ENCODE measurements at regions not wholly inside any gene's neighbourhood (a gene's known extent, or its start where the extent isn't known, plus 50 kb on each side); places are given as distances from the start of the nearest gene placed in this dataset.

- Histone ChIP-seq H3K36me3 (ENCODE audit: control insufficient read depth, insufficient read depth, low read length) (no peaks in the 10 kb centered on the region), H3K4ac (ENCODE audit: low read depth, low read length) (no peak overlapping the region), H3K27me3 (ENCODE audit: insufficient read depth, low read length, poor library complexity) (no peaks in the 10 kb centered on the region), H4K5ac (ENCODE audit: low read length) (no peak overlapping the region), H3K4me2 (ENCODE audit: low read length) (no peak overlapping the region), H3K4me3 (ENCODE audit: low read length) (no peak overlapping the region), H3K23ac (ENCODE audit: low read length) (no peak overlapping the region), H3K9ac (ENCODE audit: low read length) (no peak overlapping the region), H2AK5ac (ENCODE audit: low read length) (no peak overlapping the region), H3K79me2 (ENCODE audit: control insufficient read depth, insufficient read depth, low read length) (no peaks in the 10 kb centered on the region), H3K56ac (ENCODE audit: low read length) (no peak overlapping the region), H4K8ac (ENCODE audit: low read depth, low read length) (no peak overlapping the region), H2BK15ac (replicated peaks; ENCODE audit: low read depth) (no peak overlapping the region), H3K79me1 (ENCODE audit: low read length) (no peaks in the 10 kb centered on the region), H3K18ac (ENCODE audit: low read length) (no peak overlapping the region), H3K27ac (ENCODE audit: low read depth, low read length) (no peak overlapping the region), H2BK120ac (ENCODE audit: low read depth, low read length) (no peak overlapping the region), H3K4me1 (ENCODE audit: control insufficient read depth, low read depth, low read length) (no peaks in the 10 kb centered on the region), H2BK5ac (ENCODE audit: low read length) (no peak overlapping the region)
- DNase-seq: no peak
- no CpG with 5 or more reads among the region's 3 CpGs for whole genome bisulfite sequencing (ENCODE audit: extremely low coverage, insufficient coverage, low lambda C conversion rate)
Observed at GRCh38 chr3:82198009-82198408, 436.6 kb upstream of the GBE1 start.

- H3K36me3 ChIP-seq (ENCODE audit: control insufficient read depth, insufficient read depth, low read length): no peaks in the 10 kb centered on the region
- H3K4me3 ChIP-seq (ENCODE audit: low read length): no peak overlapping the region
- H3K18ac ChIP-seq (ENCODE audit: low read length): no peak overlapping the region
- H3K9ac ChIP-seq (ENCODE audit: low read length): no peak overlapping the region
- H3K79me1 ChIP-seq (ENCODE audit: low read length): no peaks in the 10 kb centered on the region
- no peak overlapping the region for H2AK5ac ChIP-seq (ENCODE audit: low read length)
- no peak overlapping the region for H3K4ac ChIP-seq (ENCODE audit: low read depth, low read length)
- no peaks in the 10 kb centered on the region for H3K79me2 ChIP-seq (ENCODE audit: control insufficient read depth, insufficient read depth, low read length)
- H4K8ac ChIP-seq (ENCODE audit: low read depth, low read length): no peak overlapping the region
- no peak overlapping the region for H3K23ac ChIP-seq (ENCODE audit: low read length)
- H4K5ac ChIP-seq (ENCODE audit: low read length): no peak overlapping the region
- H3K27ac ChIP-seq (ENCODE audit: low read depth, low read length): no peak overlapping the region
- no peak overlapping the region for H3K56ac ChIP-seq (ENCODE audit: low read length)
- H2BK120ac ChIP-seq (ENCODE audit: low read depth, low read length): no peak overlapping the region
- no peak overlapping the region for H2BK15ac ChIP-seq (replicated peaks; ENCODE audit: low read depth)
- DNase-seq: no peak
- H3K4me2 ChIP-seq (ENCODE audit: low read length): no peak overlapping the region
- H3K27me3 ChIP-seq (ENCODE audit: insufficient read depth, low read length, poor library complexity): no peaks in the 10 kb centered on the region
- H2BK5ac ChIP-seq (ENCODE audit: low read length): no peak overlapping the region
- no peaks in the 10 kb centered on the region for H3K4me1 ChIP-seq (ENCODE audit: control insufficient read depth, low read depth, low read length)
Observed at GRCh38 chr3:82196645-82197044, 435.2 kb upstream of the GBE1 start.

GRCh38 chr3:82194870-82195269, 433.4 kb upstream of the GBE1 start:
- no peak overlapping the region for H3K9ac ChIP-seq (ENCODE audit: low read length)
- H3K79me1 ChIP-seq (ENCODE audit: low read length): no peaks in the 10 kb centered on the region
- H2BK15ac ChIP-seq (replicated peaks; ENCODE audit: low read depth): no peak overlapping the region
- no peak overlapping the region for H4K5ac ChIP-seq (ENCODE audit: low read length)
- H2BK120ac ChIP-seq (ENCODE audit: low read depth, low read length): no peak overlapping the region
- H2AK5ac ChIP-seq (ENCODE audit: low read length): no peak overlapping the region
- H3K23ac ChIP-seq (ENCODE audit: low read length): no peak overlapping the region
- no peak for DNase-seq
- no peaks in the 10 kb centered on the region for H3K4me1 ChIP-seq (ENCODE audit: control insufficient read depth, low read depth, low read length)
- no peaks in the 10 kb centered on the region for H3K79me2 ChIP-seq (ENCODE audit: control insufficient read depth, insufficient read depth, low read length)
- no CpG with 5 or more reads among the region's 2 CpGs for WGBS (ENCODE audit: extremely low coverage, insufficient coverage, low lambda C conversion rate)
- H3K56ac ChIP-seq (ENCODE audit: low read length): no peak overlapping the region
- H4K8ac ChIP-seq (ENCODE audit: low read depth, low read length): no peak overlapping the region
- no peak overlapping the region for H3K4me2 ChIP-seq (ENCODE audit: low read length)
- no peaks in the 10 kb centered on the region for H3K27me3 ChIP-seq (ENCODE audit: insufficient read depth, low read length, poor library complexity)
- no peaks in the 10 kb centered on the region for H3K36me3 ChIP-seq (ENCODE audit: control insufficient read depth, insufficient read depth, low read length)
- H3K4me3 ChIP-seq (ENCODE audit: low read length): no peak overlapping the region
- no peak overlapping the region for H3K4ac ChIP-seq (ENCODE audit: low read depth, low read length)
- H2BK5ac ChIP-seq (ENCODE audit: low read length): no peak overlapping the region
- no peak overlapping the region for H3K18ac ChIP-seq (ENCODE audit: low read length)
- no peak overlapping the region for H3K27ac ChIP-seq (ENCODE audit: low read depth, low read length)

GRCh38 chr3:82186017-82186416, 424.6 kb upstream of the GBE1 start:
- Histone ChIP-seq H3K79me1 (ENCODE audit: low read length) (no peaks in the 10 kb centered on the region), H3K4me2 (ENCODE audit: low read length) (no peak overlapping the region), H2BK120ac (ENCODE audit: low read depth, low read length) (no peak overlapping the region), H3K23ac (ENCODE audit: low read length) (no peak overlapping the region), H3K4me3 (ENCODE audit: low read length) (no peak overlapping the region), H2BK15ac (replicated peaks; ENCODE audit: low read depth) (no peak overlapping the region), H3K4me1 (ENCODE audit: control insufficient read depth, low read depth, low read length) (no peaks in the 10 kb centered on the region), H3K27ac (ENCODE audit: low read depth, low read length) (no peak overlapping the region), H2BK5ac (ENCODE audit: low read length) (no peak overlapping the region), H3K79me2 (ENCODE audit: control insufficient read depth, insufficient read depth, low read length) (no peaks in the 10 kb centered on the region), H3K18ac (ENCODE audit: low read length) (no peak overlapping the region), H2AK5ac (ENCODE audit: low read length) (no peak overlapping the region), H3K56ac (ENCODE audit: low read length) (no peak overlapping the region), H3K36me3 (ENCODE audit: control insufficient read depth, insufficient read depth, low read length) (no peaks in the 10 kb centered on the region), H4K8ac (ENCODE audit: low read depth, low read length) (no peak overlapping the region), H4K5ac (ENCODE audit: low read length) (no peak overlapping the region), H3K9ac (ENCODE audit: low read length) (no peak overlapping the region), H3K4ac (ENCODE audit: low read depth, low read length) (no peak overlapping the region), H3K27me3 (ENCODE audit: insufficient read depth, low read length, poor library complexity) (no peaks in the 10 kb centered on the region)
- DNase-seq: no peak
- WGBS (ENCODE audit: extremely low coverage, insufficient coverage, low lambda C conversion rate): no CpG with 5 or more reads among the region's 7 CpGs

GRCh38 chr3:82179291-82179690, 417.8 kb upstream of the GBE1 start:
- Histone ChIP-seq H3K27ac (ENCODE audit: low read depth, low read length) (no peak overlapping the region), H3K4me2 (ENCODE audit: low read length) (no peak overlapping the region), H3K23ac (ENCODE audit: low read length) (no peak overlapping the region), H4K8ac (ENCODE audit: low read depth, low read length) (no peak overlapping the region), H2BK5ac (ENCODE audit: low read length) (no peak overlapping the region), H3K27me3 (ENCODE audit: insufficient read depth, low read length, poor library complexity) (no peaks in the 10 kb centered on the region), H3K56ac (ENCODE audit: low read length) (no peak overlapping the region), H3K79me2 (ENCODE audit: control insufficient read depth, insufficient read depth, low read length) (no peaks in the 10 kb centered on the region), H3K4me1 (ENCODE audit: control insufficient read depth, low read depth, low read length) (no peaks in the 10 kb centered on the region), H3K9ac (ENCODE audit: low read length) (no peak overlapping the region), H3K4me3 (ENCODE audit: low read length) (no peak overlapping the region), H3K4ac (ENCODE audit: low read depth, low read length) (no peak overlapping the region), H2BK120ac (ENCODE audit: low read depth, low read length) (no peak overlapping the region), H2AK5ac (ENCODE audit: low read length) (no peak overlapping the region), H2BK15ac (replicated peaks; ENCODE audit: low read depth) (no peak overlapping the region), H3K18ac (ENCODE audit: low read length) (no peak overlapping the region), H4K5ac (ENCODE audit: low read length) (no peak overlapping the region), H3K79me1 (ENCODE audit: low read length) (no peaks in the 10 kb centered on the region), H3K36me3 (ENCODE audit: control insufficient read depth, insufficient read depth, low read length) (no peaks in the 10 kb centered on the region)
- no CpG with 5 or more reads among the region's 3 CpGs for WGBS (ENCODE audit: extremely low coverage, insufficient coverage, low lambda C conversion rate)
- no peak for DNase-seq

- H2BK5ac ChIP-seq (ENCODE audit: low read length): no peak overlapping the region
Observed at GRCh38 chr3:82178291-82178690, 416.8 kb upstream of the GBE1 start.

More at GRCh38 chr3:82178291-82178690, 416.8 kb upstream of the GBE1 start:
- Histone ChIP-seq H3K27ac (ENCODE audit: low read depth, low read length) (no peak overlapping the region), H3K79me1 (ENCODE audit: low read length) (no peaks in the 10 kb centered on the region), H2BK15ac (replicated peaks; ENCODE audit: low read depth) (no peak overlapping the region), H2AK5ac (ENCODE audit: low read length) (no peak overlapping the region), H3K4ac (ENCODE audit: low read depth, low read length) (no peak overlapping the region), H3K9ac (ENCODE audit: low read length) (no peak overlapping the region), H4K5ac (ENCODE audit: low read length) (no peak overlapping the region), H2BK120ac (ENCODE audit: low read depth, low read length) (no peak overlapping the region), H3K4me2 (ENCODE audit: low read length) (no peak overlapping the region), H3K4me1 (ENCODE audit: control insufficient read depth, low read depth, low read length) (no peaks in the 10 kb centered on the region), H3K27me3 (ENCODE audit: insufficient read depth, low read length, poor library complexity) (no peaks in the 10 kb centered on the region), H4K8ac (ENCODE audit: low read depth, low read length) (no peak overlapping the region), H3K23ac (ENCODE audit: low read length) (no peak overlapping the region), H3K4me3 (ENCODE audit: low read length) (no peak overlapping the region), H3K79me2 (ENCODE audit: control insufficient read depth, insufficient read depth, low read length) (no peaks in the 10 kb centered on the region), H3K18ac (ENCODE audit: low read length) (no peak overlapping the region), H3K36me3 (ENCODE audit: control insufficient read depth, insufficient read depth, low read length) (no peaks in the 10 kb centered on the region), H3K56ac (ENCODE audit: low read length) (no peak overlapping the region)
- no CpG with 5 or more reads among the region's 3 CpGs for WGBS (ENCODE audit: extremely low coverage, insufficient coverage, low lambda C conversion rate)
- no peak for DNase-seq
